ENCODE measurements at regions not wholly inside any gene's neighbourhood (a gene's known extent, or its start where the extent isn't known, plus 50 kb on each side); places are given as distances from the start of the nearest gene placed in this dataset.
"Not testable (repeated sequence)": the region's sequence is repeated elsewhere in the genome, so short reads cannot be mapped to it uniquely, and the experiment has no call there.

- in situ Hi-C loops (cut with MboI; ENCODE audit: low sequenced_read_pairs, unreplicated experiment); DNase-seq (ENCODE audit: low spot score): not testable (repeated sequence)
- TF ChIP-seq, protein P1, sequence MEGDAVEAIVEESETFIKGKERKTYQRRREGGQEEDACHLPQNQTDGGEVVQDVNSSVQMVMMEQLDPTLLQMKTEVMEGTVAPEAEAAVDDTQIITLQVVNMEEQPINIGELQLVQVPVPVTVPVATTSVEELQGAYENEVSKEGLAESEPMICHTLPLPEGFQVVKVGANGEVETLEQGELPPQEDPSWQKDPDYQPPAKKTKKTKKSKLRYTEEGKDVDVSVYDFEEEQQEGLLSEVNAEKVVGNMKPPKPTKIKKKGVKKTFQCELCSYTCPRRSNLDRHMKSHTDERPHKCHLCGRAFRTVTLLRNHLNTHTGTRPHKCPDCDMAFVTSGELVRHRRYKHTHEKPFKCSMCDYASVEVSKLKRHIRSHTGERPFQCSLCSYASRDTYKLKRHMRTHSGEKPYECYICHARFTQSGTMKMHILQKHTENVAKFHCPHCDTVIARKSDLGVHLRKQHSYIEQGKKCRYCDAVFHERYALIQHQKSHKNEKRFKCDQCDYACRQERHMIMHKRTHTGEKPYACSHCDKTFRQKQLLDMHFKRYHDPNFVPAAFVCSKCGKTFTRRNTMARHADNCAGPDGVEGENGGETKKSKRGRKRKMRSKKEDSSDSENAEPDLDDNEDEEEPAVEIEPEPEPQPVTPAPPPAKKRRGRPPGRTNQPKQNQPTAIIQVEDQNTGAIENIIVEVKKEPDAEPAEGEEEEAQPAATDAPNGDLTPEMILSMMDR (IDR thresholded peaks at IDR 0.05; ENCODE audit: borderline replicate concordance, control extremely low read depth, extremely low read depth, insufficient read depth, missing control alignments) = peak; percentile 16
Observed at GRCh38 chr5:21469523-21470101, 1383.5 kb downstream of the CDH12 start.

DNA sequence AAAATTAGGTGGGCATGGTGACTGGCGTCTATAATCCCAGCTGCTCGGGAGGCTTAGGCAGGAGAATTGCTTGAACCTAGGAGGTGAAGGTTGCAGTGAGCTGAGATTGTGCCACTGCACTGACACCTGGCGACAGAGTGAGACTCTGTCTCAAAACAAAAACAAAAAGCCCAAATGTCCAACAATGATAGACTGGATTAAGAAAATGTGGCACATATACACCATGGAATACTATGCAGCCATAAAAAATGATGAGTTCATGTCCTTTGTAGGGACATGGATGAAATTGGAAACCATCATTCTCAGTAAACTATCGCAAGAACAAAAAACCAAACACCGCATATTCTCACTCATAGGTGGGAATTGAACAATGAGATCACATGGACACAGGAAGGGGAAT lies 1385.6 kb downstream of the CDH12 start:
- in situ Hi-C loops (cut with MboI; ENCODE audit: low sequenced_read_pairs, unreplicated experiment); DNase-seq (ENCODE audit: low spot score): not testable (repeated sequence)

GRCh38 chr5:21459744-21460073 lies 1393.4 kb downstream of the CDH12 start:
- DNase-seq (ENCODE audit: low spot score); in situ Hi-C loops (cut with MboI; ENCODE audit: low sequenced_read_pairs, unreplicated experiment): not testable (repeated sequence)

DNA sequence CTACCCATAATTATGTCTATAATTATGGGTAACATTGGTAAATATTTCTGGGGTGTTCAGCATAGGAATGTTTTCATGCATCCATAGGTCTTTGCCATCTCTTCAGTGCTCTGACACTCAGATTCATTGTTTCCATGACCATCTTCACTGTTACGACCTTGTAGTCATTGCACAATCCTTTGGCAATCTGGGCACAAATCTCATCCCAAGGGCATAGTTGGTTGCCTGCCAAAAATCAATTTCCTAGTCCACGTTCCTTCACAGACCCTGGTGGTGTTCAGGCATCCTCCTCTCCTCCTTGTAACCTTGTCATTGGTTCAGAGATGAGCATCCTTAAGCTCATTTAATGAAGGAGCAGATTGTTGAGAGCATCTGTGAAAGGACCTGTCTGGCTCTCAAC lies 1400.7 kb downstream of the CDH12 start:
- no peak for DNase-seq (ENCODE audit: low spot score)
- in situ Hi-C loops (cut with MboI; ENCODE audit: low sequenced_read_pairs, unreplicated experiment) = no loop called here
- TF ChIP-seq, protein P1 (IDR thresholded peaks at IDR 0.05; ENCODE audit: borderline replicate concordance, control extremely low read depth, extremely low read depth, insufficient read depth, missing control alignments) = no peak

DNA sequence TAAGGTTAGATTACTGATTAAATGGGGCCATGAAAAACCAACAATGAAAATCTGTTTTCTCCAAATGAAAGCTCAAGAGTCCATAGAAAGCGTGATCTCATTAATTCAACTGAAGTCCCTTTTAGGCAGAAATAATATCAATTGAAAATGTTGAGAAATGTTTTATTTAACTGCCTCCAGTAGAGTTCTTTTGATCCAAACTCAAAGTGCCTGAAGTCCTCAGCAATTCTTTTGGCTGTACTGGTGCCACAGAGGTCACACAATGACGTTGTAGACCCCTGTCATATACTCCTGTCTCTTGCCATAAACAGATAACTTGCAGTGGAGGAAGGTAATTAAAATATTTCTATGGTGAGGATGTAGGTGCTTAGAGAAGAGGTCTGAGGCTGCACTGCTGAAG lies 1420.5 kb downstream of the CDH12 start:
- no peak for DNase-seq (ENCODE audit: low spot score)
- in situ Hi-C loops (cut with MboI; ENCODE audit: low sequenced_read_pairs, unreplicated experiment) = no loop called here
- TF ChIP-seq, protein P1 (IDR thresholded peaks at IDR 0.05; ENCODE audit: borderline replicate concordance, control extremely low read depth, extremely low read depth, insufficient read depth, missing control alignments) = no peak

DNA sequence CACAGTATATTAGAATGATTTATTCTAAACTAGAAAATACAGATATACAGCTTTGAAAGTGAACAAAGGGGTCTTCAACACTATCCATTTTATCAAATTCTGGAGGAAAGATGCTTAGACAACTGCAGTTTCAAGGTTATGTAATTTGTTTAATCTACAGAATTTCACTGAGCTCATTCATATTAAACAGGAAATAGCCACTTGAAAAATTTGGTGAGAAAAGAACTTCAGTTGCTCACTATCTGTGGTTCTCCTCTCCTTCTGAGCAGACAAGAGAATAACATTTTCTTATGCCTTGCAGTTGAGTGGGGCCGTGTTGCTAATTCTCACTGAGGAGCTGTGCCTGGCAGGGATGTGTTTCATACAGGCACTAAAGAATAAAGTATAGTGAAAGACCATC lies 1428.2 kb downstream of the CDH12 start:
- DNase-seq (ENCODE audit: low spot score) = no peak
- TF ChIP-seq, protein P1 (IDR thresholded peaks at IDR 0.05; ENCODE audit: borderline replicate concordance, control extremely low read depth, extremely low read depth, insufficient read depth, missing control alignments) = no peak
- in situ Hi-C loops (cut with MboI; ENCODE audit: low sequenced_read_pairs, unreplicated experiment) = no loop called here

DNA sequence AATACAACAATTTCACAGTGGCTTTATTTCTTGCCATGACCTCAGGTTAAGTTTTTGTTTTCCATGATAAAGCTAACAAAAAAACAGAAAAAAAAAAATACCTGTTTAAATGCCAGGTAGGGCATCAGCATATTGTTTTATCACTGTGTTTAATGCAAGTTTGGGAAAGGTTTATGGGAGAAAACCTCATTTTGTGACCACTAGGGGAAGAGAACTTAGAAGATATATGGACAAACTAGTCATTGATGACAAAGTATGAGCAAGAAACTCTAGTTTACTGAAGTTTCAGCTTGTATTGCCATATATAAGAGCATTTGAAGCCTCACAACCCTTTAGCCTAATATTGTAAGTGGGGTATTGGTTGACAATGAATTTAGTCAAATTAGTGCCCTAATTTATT lies 1431.4 kb upstream of the CDH18 start:
- TF ChIP-seq, protein P1 (IDR thresholded peaks at IDR 0.05; ENCODE audit: borderline replicate concordance, control extremely low read depth, extremely low read depth, insufficient read depth, missing control alignments) = no peak
- in situ Hi-C loops (cut with MboI; ENCODE audit: low sequenced_read_pairs, unreplicated experiment) = no loop called here
- no peak for DNase-seq (ENCODE audit: low spot score)

DNA sequence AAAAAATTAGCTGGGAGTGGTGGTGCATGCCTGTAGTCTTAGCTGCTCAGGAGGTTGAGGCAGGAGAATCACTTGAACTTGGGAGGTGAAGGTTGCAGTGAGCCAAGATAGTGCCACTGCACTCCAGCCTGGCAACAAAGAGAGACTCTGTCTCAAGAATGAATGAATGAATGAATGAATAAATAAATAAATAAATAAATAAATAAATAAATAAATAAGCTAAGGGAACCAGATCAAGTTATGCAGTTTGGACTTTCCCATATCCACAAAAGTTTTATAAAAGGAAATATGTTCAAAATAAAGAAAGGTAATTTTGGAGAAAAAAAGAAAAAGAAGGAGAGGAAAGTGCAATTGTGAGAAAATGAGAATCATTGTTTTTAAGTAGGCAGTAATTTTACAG lies 1414.1 kb upstream of the CDH18 start:
- DNase-seq (ENCODE audit: low spot score); in situ Hi-C loops (cut with MboI; ENCODE audit: low sequenced_read_pairs, unreplicated experiment): not testable (repeated sequence)

Data from GM13976 (cell line).